Activated CD4-positive, alpha-beta memory T cell treated with anti-CD3 and anti-CD28 coated beads, Interleukin-2, amount 10 ng/mL, durations not matched to agents 7 days and 5 days (primary cell): ENCODE measurements at regions not wholly inside any gene's neighbourhood (a gene's known extent, or its start where the extent isn't known, plus 50 kb on each side); places are given as distances from the start of the nearest gene placed in this dataset.
"Not testable (repeated sequence)": the region's sequence is repeated elsewhere in the genome, so short reads cannot be mapped to it uniquely, and the experiment has no call there.

Source experiments
- CTCF ChIA-PET: fragments of 350-600 bp; sonication (Branson Sonifier 250); formaldehyde crosslinking; loops from one replicate; lab custom pipeline; 2021; ENCODE audit warnings: antibody characterized with exemption, inconsistent platforms; lab: Charles Lee
- POLR2A ChIA-PET: fragments of 350-600 bp; sonication (Branson Sonifier 250); formaldehyde crosslinking; loops from one replicate; lab custom pipeline; 2021; ENCODE audit warnings: antibody characterized with exemption; lab: Charles Lee
- DNase-seq: peaks from one replicate; pipeline ENCODE4 v3.0.0-alpha.2; 2020
- H3K27ac Mint-ChIP-seq: one replicate; pipeline ENCODE4 v1.8.0; 2021; ENCODE audit warnings: mild to moderate bottlenecking, mixed read lengths
- H3K27me3 Mint-ChIP-seq: one replicate; pipeline ENCODE4 v1.8.0; 2021; ENCODE audit warnings: mixed read lengths
- H3K36me3 Mint-ChIP-seq: one replicate; pipeline ENCODE4 v1.8.0; 2021; ENCODE audit warnings: low read depth, mixed read lengths
- H3K4me1 Mint-ChIP-seq: one replicate; pipeline ENCODE4 v1.8.0; 2021; ENCODE audit warnings: mixed read lengths
- H3K4me3 Mint-ChIP-seq: one replicate; pipeline ENCODE4 v1.8.0; 2021; ENCODE audit warnings: mild to moderate bottlenecking, mixed read lengths
- H3K9me3 Mint-ChIP-seq: one replicate; pipeline ENCODE4 v1.8.0; 2021; ENCODE audit warnings: mixed read lengths

GRCh38 chr15:70602834-70603560, 160.4 kb downstream of the UACA start:
- DNase-seq: no peak
- H3K4me3 Mint-ChIP-seq: no peak overlapping the region

DNA sequence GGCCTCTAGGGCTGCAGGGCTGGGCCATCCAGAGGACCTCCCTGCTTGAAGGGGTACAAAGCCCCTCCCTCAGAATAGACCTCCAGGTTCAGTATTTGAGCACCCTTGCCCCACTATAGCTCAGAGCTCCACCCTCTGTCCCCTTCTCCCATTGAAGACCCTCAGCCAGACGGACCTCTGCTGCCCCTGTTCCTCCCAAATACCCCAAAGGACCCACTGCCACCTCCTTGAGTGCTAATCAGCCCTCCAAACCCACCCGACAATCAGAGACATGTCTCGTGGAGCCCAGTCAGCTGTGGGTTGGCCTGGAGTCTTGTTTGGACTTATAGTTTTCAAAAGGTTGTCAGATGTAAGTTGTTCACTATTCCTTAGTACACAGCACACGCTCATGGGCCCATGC, 161.1 kb downstream of the UACA start:
- Mint-ChIP-seq H3K4me3 (no peak overlapping the region), H3K4me1 (no peaks in the 10 kb centered on the region), H3K27ac (no peak overlapping the region), H3K9me3 (peaks cover 4% of the 10 kb centered on the region), H3K27me3 (peaks cover 4% of the 10 kb centered on the region), H3K36me3 (no peaks in the 10 kb centered on the region)
- no peak for DNase-seq
- POLR2A ChIA-PET: no interaction called here
- CTCF ChIA-PET: no interaction called here

More at GRCh38 chr15:70602834-70603560, 160.4 kb downstream of the UACA start:
- ChIA-PET POLR2A (no interaction called here), CTCF (interaction anchor here (0.6 kb wide), 1 partner anchor 186 kb away, joined by 3 read pairs; no protein-coding TSS in a partner anchor)
- no peaks in the 10 kb centered on the region for H3K4me1 Mint-ChIP-seq
- H3K27ac Mint-ChIP-seq: no peak overlapping the region
- no peaks in the 10 kb centered on the region for H3K36me3 Mint-ChIP-seq
- H3K9me3 Mint-ChIP-seq: peaks cover 4% of the 10 kb centered on the region
- H3K27me3 Mint-ChIP-seq: peaks cover 9% of the 10 kb centered on the region

DNA sequence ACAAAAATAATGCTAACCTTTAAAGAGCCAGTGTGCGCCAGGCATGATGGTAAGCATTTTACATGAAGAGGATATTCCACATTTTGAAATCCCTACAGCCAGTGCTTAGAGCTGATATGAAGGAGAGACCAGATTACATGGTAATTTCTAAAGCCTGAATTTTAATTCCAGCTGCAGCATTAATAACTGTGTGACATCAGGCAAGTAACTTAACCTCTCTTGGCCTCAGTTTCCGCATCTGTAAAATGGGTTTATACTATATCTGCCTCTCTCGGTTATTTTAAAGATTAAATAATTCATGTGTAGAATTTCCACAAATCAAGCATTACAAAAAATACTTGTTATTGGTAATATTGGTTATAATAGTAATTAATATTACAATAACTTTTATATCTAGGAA, 165.4 kb downstream of the UACA start:
- Mint-ChIP-seq H3K9me3 (peaks cover 13% of the 10 kb centered on the region), H3K27ac (no peak overlapping the region), H3K27me3 (peaks cover 22% of the 10 kb centered on the region), H3K36me3 (peaks cover 8% of the 10 kb centered on the region), H3K4me3 (no peak overlapping the region), H3K4me1 (peaks cover 4% of the 10 kb centered on the region)
- DNase-seq: no peak
- CTCF ChIA-PET: no interaction called here
- POLR2A ChIA-PET: no interaction called here

DNA sequence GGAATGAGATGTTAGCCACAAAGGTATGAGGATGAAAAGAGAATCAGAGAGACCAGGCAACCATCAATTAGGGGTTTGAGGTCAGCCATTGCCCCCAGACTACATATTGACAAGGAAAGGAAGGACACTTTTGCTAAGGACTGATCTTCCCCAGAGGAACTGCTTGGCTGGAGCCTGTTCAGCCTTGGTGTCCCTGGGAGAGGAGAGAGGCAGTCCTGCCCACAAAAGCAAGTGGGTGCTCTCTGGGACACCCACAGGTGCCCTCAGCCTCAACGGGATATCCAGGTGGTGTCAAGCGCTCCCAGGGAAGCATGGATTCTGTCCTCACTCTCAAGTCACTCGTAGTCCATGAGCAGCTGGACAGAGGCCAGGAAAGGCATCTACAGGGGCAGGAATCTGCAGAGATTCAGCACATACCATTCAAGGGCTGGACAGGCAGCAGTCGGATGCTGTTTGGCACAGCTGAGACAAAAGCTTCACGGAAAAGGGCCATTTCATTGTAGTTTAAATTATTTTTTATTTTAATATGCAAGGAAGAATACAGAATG, 166.2 kb downstream of the UACA start:
- Mint-ChIP-seq H3K4me3 (no peak overlapping the region), H3K27me3 (peaks cover 22% of the 10 kb centered on the region), H3K27ac (no peak overlapping the region), H3K4me1 (peaks cover 4% of the 10 kb centered on the region), H3K36me3 (peaks cover 8% of the 10 kb centered on the region), H3K9me3 (peaks cover 17% of the 10 kb centered on the region)
- CTCF ChIA-PET: no interaction called here
- POLR2A ChIA-PET: no interaction called here
- DNase-seq: no peak

DNA sequence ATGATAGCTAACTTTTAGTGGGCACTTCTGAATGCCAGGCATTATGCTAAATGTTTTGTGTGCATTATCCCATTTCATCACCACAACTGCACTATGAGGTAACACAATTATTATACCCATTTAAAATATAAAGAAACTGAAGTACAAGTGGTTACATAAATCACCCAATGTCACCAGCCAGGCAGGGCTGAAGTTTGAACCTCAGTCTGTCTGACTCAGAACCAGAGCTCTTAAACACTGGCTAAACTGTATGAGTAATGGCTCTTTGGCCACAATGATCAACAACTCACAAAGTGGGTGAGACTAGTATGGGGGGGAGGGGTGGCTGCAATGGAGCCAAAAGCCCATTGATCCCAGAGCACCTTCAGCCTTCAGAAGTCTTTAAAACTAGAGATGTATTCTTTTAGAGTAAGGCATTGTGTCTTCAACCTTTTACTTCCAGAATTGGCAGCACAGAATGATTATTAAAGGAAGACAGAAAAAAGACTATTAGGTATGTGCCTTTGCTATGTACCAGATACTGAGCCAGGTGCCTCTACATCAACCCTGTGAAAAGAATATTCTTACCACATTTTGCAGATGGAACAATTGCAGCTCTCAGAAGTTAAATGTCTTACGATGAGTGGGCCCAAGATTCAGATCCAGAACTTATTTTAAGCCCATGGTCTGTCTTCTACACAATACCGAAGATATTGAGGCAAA, 166.9 kb downstream of the UACA start:
- ChIA-PET CTCF (no interaction called here), POLR2A (no interaction called here)
- peaks cover 8% of the 10 kb centered on the region for H3K36me3 Mint-ChIP-seq
- no peak for DNase-seq
- H3K4me1 Mint-ChIP-seq: peaks cover 4% of the 10 kb centered on the region
- peaks cover 22% of the 10 kb centered on the region for H3K27me3 Mint-ChIP-seq
- H3K9me3 Mint-ChIP-seq: peaks cover 17% of the 10 kb centered on the region
- H3K4me3 Mint-ChIP-seq: no peak overlapping the region
- H3K27ac Mint-ChIP-seq: no peak overlapping the region

- peaks cover 11% of the 10 kb centered on the region for H3K4me1 Mint-ChIP-seq
- no peak overlapping the region for H3K4me3 Mint-ChIP-seq
- no peak for DNase-seq
- H3K27me3 Mint-ChIP-seq: peaks cover 19% of the 10 kb centered on the region
- peaks cover 8% of the 10 kb centered on the region for H3K36me3 Mint-ChIP-seq
- ChIA-PET CTCF (no interaction called here), POLR2A (no interaction called here)
- H3K27ac Mint-ChIP-seq: no peak overlapping the region
- H3K9me3 Mint-ChIP-seq: peaks cover 13% of the 10 kb centered on the region
Observed at GRCh38 chr15:70593795-70594194, 169.6 kb downstream of the UACA start.

- peaks cover 4% of the 10 kb centered on the region for H3K36me3 Mint-ChIP-seq
- ChIA-PET POLR2A (no interaction called here), CTCF (no interaction called here)
- DNase-seq: no peak
- no peak overlapping the region for H3K27ac Mint-ChIP-seq
- peaks cover 16% of the 10 kb centered on the region for H3K4me1 Mint-ChIP-seq
- no peak overlapping the region for H3K4me3 Mint-ChIP-seq
- peaks cover 22% of the 10 kb centered on the region for H3K27me3 Mint-ChIP-seq
- peaks cover 12% of the 10 kb centered on the region for H3K9me3 Mint-ChIP-seq
Observed at GRCh38 chr15:70589728-70590127, 173.6 kb downstream of the UACA start.

DNA sequence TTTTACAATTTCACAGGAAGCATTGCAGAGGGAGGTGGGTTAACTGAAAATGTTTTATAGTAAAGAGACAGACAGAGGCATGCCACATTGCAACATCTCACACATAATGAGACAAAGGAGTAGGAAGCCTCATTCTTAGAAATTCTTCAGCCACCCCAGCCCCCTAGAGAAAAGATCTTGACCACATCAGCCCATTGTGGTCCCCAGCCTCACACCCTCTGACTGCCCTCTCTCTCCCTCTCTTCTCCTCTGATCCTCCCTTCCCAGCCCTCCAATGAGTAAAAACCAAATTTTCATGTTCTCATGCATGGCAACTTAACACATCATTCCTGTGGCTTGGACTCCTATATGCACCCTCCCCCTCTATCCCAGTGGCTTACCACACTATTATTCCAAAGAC, 174.1 kb downstream of the UACA start:
- Mint-ChIP-seq H3K27ac (no peak overlapping the region), H3K4me1 (peaks cover 16% of the 10 kb centered on the region), H3K36me3 (peaks cover 4% of the 10 kb centered on the region), H3K9me3 (peaks cover 11% of the 10 kb centered on the region), H3K4me3 (no peak overlapping the region), H3K27me3 (peaks cover 23% of the 10 kb centered on the region)
- CTCF ChIA-PET: no interaction called here
- POLR2A ChIA-PET: no interaction called here
- no peak for DNase-seq

GRCh38 chr15:70588613-70589012, 174.7 kb downstream of the UACA start:
- peaks cover 8% of the 10 kb centered on the region for H3K9me3 Mint-ChIP-seq
- DNase-seq: no peak
- no peak overlapping the region for H3K4me3 Mint-ChIP-seq
- H3K4me1 Mint-ChIP-seq: peaks cover 16% of the 10 kb centered on the region
- no peak overlapping the region for H3K27ac Mint-ChIP-seq
- ChIA-PET POLR2A (no interaction called here), CTCF (no interaction called here)
- no peaks in the 10 kb centered on the region for H3K36me3 Mint-ChIP-seq
- peaks cover 24% of the 10 kb centered on the region for H3K27me3 Mint-ChIP-seq

GRCh38 chr15:70587896-70588567, 175.3 kb downstream of the UACA start:
- no peak overlapping the region for H3K27ac Mint-ChIP-seq
- ChIA-PET POLR2A (no interaction called here), CTCF (no interaction called here)
- DNase-seq: no peak
- H3K4me3 Mint-ChIP-seq: no peak overlapping the region
- H3K4me1 Mint-ChIP-seq: peaks cover 16% of the 10 kb centered on the region
- peaks cover 24% of the 10 kb centered on the region for H3K27me3 Mint-ChIP-seq
- H3K36me3 Mint-ChIP-seq: no peaks in the 10 kb centered on the region
- H3K9me3 Mint-ChIP-seq: peaks cover 5% of the 10 kb centered on the region

GRCh38 chr15:70587012-70587634, 176.2 kb downstream of the UACA start:
- H3K27ac Mint-ChIP-seq, H3K36me3 Mint-ChIP-seq, DNase-seq, POLR2A ChIA-PET, H3K4me3 Mint-ChIP-seq, CTCF ChIA-PET, H3K9me3 Mint-ChIP-seq: not testable (repeated sequence)
- Mint-ChIP-seq H3K4me1 (peaks cover 16% of the 10 kb centered on the region), H3K27me3 (peaks cover 24% of the 10 kb centered on the region)

- H3K4me3 Mint-ChIP-seq: no peak overlapping the region
- H3K27ac Mint-ChIP-seq: no peak overlapping the region
- H3K9me3 Mint-ChIP-seq: peaks cover 2% of the 10 kb centered on the region
- ChIA-PET CTCF (no interaction called here), POLR2A (no interaction called here)
- no peaks in the 10 kb centered on the region for H3K36me3 Mint-ChIP-seq
- DNase-seq: no peak
- peaks cover 16% of the 10 kb centered on the region for H3K4me1 Mint-ChIP-seq
- H3K27me3 Mint-ChIP-seq: peaks cover 24% of the 10 kb centered on the region
Observed at GRCh38 chr15:70586241-70586640, 177.1 kb downstream of the UACA start.

GRCh38 chr15:70585707-70586034, 177.7 kb downstream of the UACA start:
- POLR2A ChIA-PET: no interaction called here
- no peaks in the 10 kb centered on the region for H3K36me3 Mint-ChIP-seq
- H3K9me3 Mint-ChIP-seq: peaks cover 2% of the 10 kb centered on the region
- no peak overlapping the region for H3K27ac Mint-ChIP-seq
- peaks cover 16% of the 10 kb centered on the region for H3K4me1 Mint-ChIP-seq
- H3K4me3 Mint-ChIP-seq: no peak overlapping the region
- no peak for DNase-seq
- CTCF ChIA-PET: no interaction called here
- H3K27me3 Mint-ChIP-seq: peaks cover 24% of the 10 kb centered on the region
